ENCODE measurements at regions not wholly inside any gene's neighbourhood (a gene's known extent, or its start where the extent isn't known, plus 50 kb on each side); places are given as distances from the start of the nearest gene placed in this dataset.

- TF ChIP-seq, protein P1, sequence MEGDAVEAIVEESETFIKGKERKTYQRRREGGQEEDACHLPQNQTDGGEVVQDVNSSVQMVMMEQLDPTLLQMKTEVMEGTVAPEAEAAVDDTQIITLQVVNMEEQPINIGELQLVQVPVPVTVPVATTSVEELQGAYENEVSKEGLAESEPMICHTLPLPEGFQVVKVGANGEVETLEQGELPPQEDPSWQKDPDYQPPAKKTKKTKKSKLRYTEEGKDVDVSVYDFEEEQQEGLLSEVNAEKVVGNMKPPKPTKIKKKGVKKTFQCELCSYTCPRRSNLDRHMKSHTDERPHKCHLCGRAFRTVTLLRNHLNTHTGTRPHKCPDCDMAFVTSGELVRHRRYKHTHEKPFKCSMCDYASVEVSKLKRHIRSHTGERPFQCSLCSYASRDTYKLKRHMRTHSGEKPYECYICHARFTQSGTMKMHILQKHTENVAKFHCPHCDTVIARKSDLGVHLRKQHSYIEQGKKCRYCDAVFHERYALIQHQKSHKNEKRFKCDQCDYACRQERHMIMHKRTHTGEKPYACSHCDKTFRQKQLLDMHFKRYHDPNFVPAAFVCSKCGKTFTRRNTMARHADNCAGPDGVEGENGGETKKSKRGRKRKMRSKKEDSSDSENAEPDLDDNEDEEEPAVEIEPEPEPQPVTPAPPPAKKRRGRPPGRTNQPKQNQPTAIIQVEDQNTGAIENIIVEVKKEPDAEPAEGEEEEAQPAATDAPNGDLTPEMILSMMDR (conservative IDR thresholded peaks at IDR 0.05): no peak
- no peak for TF ChIP-seq EZH2 (IDR thresholded peaks at IDR 0.05; ENCODE audit: low read depth)
These were observed 280.0 kb downstream of the GAS1 start for GRCh38 chr9:86667307-86667706.

Data from PC-9 (cell line).